IMR-90 (cell line): ENCODE measurements at regions not wholly inside any gene's neighbourhood (a gene's known extent, or its start where the extent isn't known, plus 50 kb on each side); places are given as distances from the start of the nearest gene placed in this dataset.

Experiments used
- ATAC-seq: fragments of 200-7000 bp; cut with Tn5 transposase; 2 replicates; pipeline ENCODE4 v1.9.1; 2020; ENCODE audit warnings: low read depth, mild to moderate bottlenecking, moderate library complexity
- BruUV-seq: library from RNA; stranded (reverse); fragments of 400-500 nt; replicated peaks from 2 replicates; lab custom pipeline; 2021; lab: Mats Ljungman, UMichigan
- CTCF ChIA-PET: fragments of 300-600 bp; formaldehyde crosslinking; extraction: SDS; loops from one replicate; lab custom pipeline; 2021; ENCODE audit warnings: antibody characterized with exemption; lab: Yijun Ruan, JAX
- POLR2A ChIA-PET: fragments of 300-600 bp; sonication (Branson Sonifier 250); formaldehyde crosslinking; loops from one replicate; lab custom pipeline; 2022; ENCODE audit warnings: antibody characterized with exemption; ENCODE audit not compliant: unreplicated experiment; lab: Charles Lee
- DNase-seq: peaks from one replicate; pipeline ENCODE4 v3.0.0; 2013
- H2AFZ ChIP-seq: replicated peaks from 2 replicates; pipeline ENCODE3; 2013; ENCODE audit warnings: low read length, mild to moderate bottlenecking; ENCODE audit not compliant: poor library complexity
- H2AK5ac ChIP-seq: 2 replicates; pipeline ENCODE4 v1.6.1; 2013; ENCODE audit warnings: low read depth, low read length, inconsistent platforms
- H2AK9ac ChIP-seq: replicated peaks from 2 replicates; pipeline ENCODE3; 2013; ENCODE audit warnings: mild to moderate bottlenecking, low read depth, low read length, moderate library complexity; ENCODE audit not compliant: poor library complexity
- H2BK120ac ChIP-seq: 2 replicates; pipeline ENCODE4 v1.6.1; 2013; ENCODE audit warnings: low read depth, low read length, inconsistent platforms
- H2BK15ac ChIP-seq: 3 replicates; pipeline ENCODE4 v1.6.1; 2013; ENCODE audit warnings: low read depth, low read length, inconsistent platforms
- H2BK20ac ChIP-seq: 2 replicates; pipeline ENCODE4 v1.6.1; 2013; ENCODE audit warnings: low read depth, mild to moderate bottlenecking, inconsistent platforms, low read length, moderate library complexity
- H2BK5ac ChIP-seq: 2 replicates; pipeline ENCODE4 v1.6.1; 2013; ENCODE audit warnings: mild to moderate bottlenecking, low read depth, low read length, inconsistent platforms; ENCODE audit not compliant: poor library complexity, severe bottlenecking
- H3K14ac ChIP-seq: replicated peaks from 2 replicates; pipeline ENCODE4 v1.6.1; 2013; ENCODE audit warnings: low read depth, low read length, inconsistent platforms
- H3K18ac ChIP-seq: 2 replicates; pipeline ENCODE4 v1.6.1; 2013; ENCODE audit warnings: low read depth, low read length, control low read depth
- H3K23ac ChIP-seq: 2 replicates; pipeline ENCODE4 v1.6.1; 2013; ENCODE audit warnings: low read depth, low read length, inconsistent platforms
- H3K27ac ChIP-seq: 2 replicates; pipeline ENCODE4 v1.5.1; 2013; ENCODE audit warnings: mild to moderate bottlenecking, control low read depth, low read length; ENCODE audit not compliant: insufficient read depth
- H3K27me3 ChIP-seq: 2 replicates; pipeline ENCODE4 v1.6.1; 2013; ENCODE audit warnings: low read length; ENCODE audit not compliant: control insufficient read depth, insufficient read depth
- H3K36me3 ChIP-seq: 2 replicates; pipeline ENCODE4 v1.6.1; 2013; ENCODE audit warnings: low read length, mixed read lengths; ENCODE audit not compliant: control insufficient read depth, insufficient read depth
- H3K4ac ChIP-seq: 2 replicates; pipeline ENCODE4 v1.6.1; 2013; ENCODE audit warnings: low read depth, low read length, inconsistent platforms
- H3K4me1 ChIP-seq: 2 replicates; pipeline ENCODE4 v1.6.1; 2013; ENCODE audit warnings: low read length, mixed read lengths; ENCODE audit not compliant: control insufficient read depth, insufficient read depth
- H3K4me2 ChIP-seq: 2 replicates; pipeline ENCODE4 v1.6.1; 2013; ENCODE audit warnings: low read depth, mild to moderate bottlenecking, control low read depth, low read length, moderate library complexity
- H3K4me3 ChIP-seq: 2 replicates; pipeline ENCODE4 v1.5.1; 2013; ENCODE audit warnings: low read depth, mild to moderate bottlenecking, control low read depth, low read length, moderate library complexity; ENCODE audit not compliant: insufficient read depth
- H3K56ac ChIP-seq: 2 replicates; pipeline ENCODE4 v1.6.1; 2013; ENCODE audit warnings: low read length, inconsistent platforms; ENCODE audit not compliant: insufficient read depth; ENCODE audit errors: extremely low read depth
- H3K79me1 ChIP-seq, 2 experiments: 2 replicates each; pipeline ENCODE4 v1.6.1; 2013; ENCODE audit warnings: low read length in 2 of 2, inconsistent platforms in 1 of 2, low read depth in 1 of 2
- H3K9ac ChIP-seq: 2 replicates; pipeline ENCODE4 v1.6.1; 2013; ENCODE audit warnings: low read depth, low read length, control low read depth
- H3K9me1 ChIP-seq: 2 replicates; pipeline ENCODE4 v1.6.1; 2013; ENCODE audit warnings: low read length, inconsistent platforms; ENCODE audit not compliant: insufficient read depth
- H3K9me3 ChIP-seq: 2 replicates; pipeline ENCODE4 v1.6.1; 2013; ENCODE audit warnings: low read length; ENCODE audit not compliant: control insufficient read depth, insufficient read depth
- H4K20me1 ChIP-seq: 2 replicates; pipeline ENCODE4 v1.6.1; 2013; ENCODE audit warnings: low read length, inconsistent platforms; ENCODE audit not compliant: insufficient read depth
- H4K5ac ChIP-seq: 2 replicates; pipeline ENCODE4 v1.6.1; 2013; ENCODE audit warnings: mild to moderate bottlenecking, low read depth, low read length, control low read depth
- H4K8ac ChIP-seq, 2 experiments: 2 replicates each; pipeline ENCODE4 v1.6.1; 2013; ENCODE audit warnings: low read depth in 2 of 2, low read length in 2 of 2, control low read depth in 1 of 2, inconsistent platforms in 1 of 2
- H4K91ac ChIP-seq: 2 replicates; pipeline ENCODE4 v1.6.1; 2013; ENCODE audit warnings: low read depth, low read length, inconsistent platforms; ENCODE audit not compliant: insufficient read depth
- BHLHE40 ChIP-seq: fragments of 150-350 bp; IDR thresholded peaks from 2 replicates; pipeline ENCODE4 v1.6.1; 2016; ENCODE audit warnings: mild to moderate bottlenecking, low read depth, low read length
- CHD1 ChIP-seq: IDR thresholded peaks from 2 replicates; pipeline ENCODE4 v1.6.1; 2012; ENCODE audit warnings: low read depth, low read length, improper control_type of control experiment
- FOS ChIP-seq: fragments of 150-350 bp; IDR thresholded peaks from 2 replicates; pipeline ENCODE4 v1.6.1; 2016; ENCODE audit warnings: low read depth, low read length
- MAFK ChIP-seq: IDR thresholded peaks from 2 replicates; pipeline ENCODE4 v1.6.1; 2012; ENCODE audit warnings: low read depth, low read length, improper control_type of control experiment
- NFE2L2 ChIP-seq: fragments of 150-350 bp; IDR thresholded peaks from 2 replicates; pipeline ENCODE4 v1.6.1; 2016; ENCODE audit warnings: low read depth, mild to moderate bottlenecking, low read length
- POLR2A ChIP-seq: IDR thresholded peaks from 2 replicates; pipeline ENCODE4 v1.6.1; 2012; ENCODE audit warnings: mild to moderate bottlenecking, low read depth, low read length
- RAD21 ChIP-seq: IDR thresholded peaks from 2 replicates; pipeline ENCODE4 v1.6.1; 2012; ENCODE audit warnings: low read length, improper control_type of control experiment
- RCOR1 ChIP-seq: IDR thresholded peaks from 2 replicates; pipeline ENCODE4 v1.6.1; 2012; ENCODE audit warnings: mild to moderate bottlenecking, low read length, improper control_type of control experiment; ENCODE audit not compliant: insufficient replicate concordance
- RFX5 ChIP-seq: IDR thresholded peaks from 2 replicates; pipeline ENCODE4 v1.8.0; 2012; ENCODE audit warnings: low read depth, mild to moderate bottlenecking, low read length, moderate library complexity
- dilution Hi-C: fragments of 300-500 bp; cut with HindIII; formaldehyde crosslinking; loops from one replicate; pipeline ENCODE4 v1.14.3; 2018; ENCODE audit warnings: low sequenced_read_pairs; ENCODE audit not compliant: unreplicated experiment
- in situ Hi-C: fragments of 300-500 bp; cut with MboI; formaldehyde crosslinking; loops from 3 replicates; pipeline ENCODE4 v1.14.3; 2019; ENCODE audit warnings: low sequenced_read_pairs, inconsistent platforms, mixed read lengths
- intact Hi-C: fragments of 100-400 bp; cut with micrococcal nuclease; formaldehyde crosslinking; loops from 2 replicates; pipeline ENCODE4 v1.10.0; 2022
- TF ChIP-seq, protein P1 (sequence below): fragments of 150-350 bp; IDR thresholded peaks from 2 replicates; pipeline ENCODE4 v1.6.1; 2016; ENCODE audit warnings: low read depth, mild to moderate bottlenecking, low read length, moderate library complexity, borderline replicate concordance
- TF ChIP-seq, protein P2 (sequence below): conservative IDR thresholded peaks from 2 replicates; pipeline ENCODE4 v1.5.1; 2012; ENCODE audit warnings: mild to moderate bottlenecking, low read depth, low read length, improper control_type of control experiment

DNA sequence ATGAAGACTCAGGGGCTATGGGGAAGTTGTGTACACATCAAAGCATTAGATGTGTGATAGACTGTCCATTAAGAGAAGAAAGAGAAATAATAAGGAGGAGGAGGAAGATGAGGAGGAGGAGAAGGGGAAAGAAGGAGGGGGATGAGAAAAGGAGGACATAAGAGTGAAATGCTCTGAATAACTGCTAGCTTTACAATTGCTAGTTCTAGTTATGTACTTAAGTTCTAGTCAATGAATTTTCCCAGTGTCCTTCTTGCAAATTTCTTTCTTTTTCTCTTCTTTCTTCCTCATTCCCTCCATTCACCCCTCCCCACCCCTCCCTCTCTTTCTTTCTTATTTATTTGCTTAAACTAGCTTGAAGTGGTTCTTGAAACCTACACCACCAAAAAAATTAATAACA is 534.9 kb upstream of the GRAMD2B start:
- no peak overlapping the region for H2BK5ac ChIP-seq
- H3K79me1 ChIP-seq, result no peaks in the 10 kb centered on the region
- no peak for DNase-seq
- intact Hi-C loops, result no loop called here
- H2BK15ac ChIP-seq, result no peak overlapping the region
- no peaks in the 10 kb centered on the region for H3K36me3 ChIP-seq
- H3K4me3 ChIP-seq, result no peak overlapping the region
- H2AK9ac ChIP-seq, result no peak overlapping the region
- no peaks in the 10 kb centered on the region for H4K20me1 ChIP-seq
- POLR2A ChIA-PET, result no interaction called here
- no peaks in the 10 kb centered on the region for H3K27me3 ChIP-seq
- H2BK120ac ChIP-seq, result no peak overlapping the region
- TF ChIP-seq NFE2L2, result no peak
- no peak for TF ChIP-seq FOS
- no peak for TF ChIP-seq MAFK
- TF ChIP-seq RFX5, result no peak
- no peak for TF ChIP-seq POLR2A
- TF ChIP-seq, protein P1, sequence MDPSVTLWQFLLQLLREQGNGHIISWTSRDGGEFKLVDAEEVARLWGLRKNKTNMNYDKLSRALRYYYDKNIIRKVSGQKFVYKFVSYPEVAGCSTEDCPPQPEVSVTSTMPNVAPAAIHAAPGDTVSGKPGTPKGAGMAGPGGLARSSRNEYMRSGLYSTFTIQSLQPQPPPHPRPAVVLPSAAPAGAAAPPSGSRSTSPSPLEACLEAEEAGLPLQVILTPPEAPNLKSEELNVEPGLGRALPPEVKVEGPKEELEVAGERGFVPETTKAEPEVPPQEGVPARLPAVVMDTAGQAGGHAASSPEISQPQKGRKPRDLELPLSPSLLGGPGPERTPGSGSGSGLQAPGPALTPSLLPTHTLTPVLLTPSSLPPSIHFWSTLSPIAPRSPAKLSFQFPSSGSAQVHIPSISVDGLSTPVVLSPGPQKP, result no peak
- TF ChIP-seq CHD1, result no peak
- TF ChIP-seq, protein P2, sequence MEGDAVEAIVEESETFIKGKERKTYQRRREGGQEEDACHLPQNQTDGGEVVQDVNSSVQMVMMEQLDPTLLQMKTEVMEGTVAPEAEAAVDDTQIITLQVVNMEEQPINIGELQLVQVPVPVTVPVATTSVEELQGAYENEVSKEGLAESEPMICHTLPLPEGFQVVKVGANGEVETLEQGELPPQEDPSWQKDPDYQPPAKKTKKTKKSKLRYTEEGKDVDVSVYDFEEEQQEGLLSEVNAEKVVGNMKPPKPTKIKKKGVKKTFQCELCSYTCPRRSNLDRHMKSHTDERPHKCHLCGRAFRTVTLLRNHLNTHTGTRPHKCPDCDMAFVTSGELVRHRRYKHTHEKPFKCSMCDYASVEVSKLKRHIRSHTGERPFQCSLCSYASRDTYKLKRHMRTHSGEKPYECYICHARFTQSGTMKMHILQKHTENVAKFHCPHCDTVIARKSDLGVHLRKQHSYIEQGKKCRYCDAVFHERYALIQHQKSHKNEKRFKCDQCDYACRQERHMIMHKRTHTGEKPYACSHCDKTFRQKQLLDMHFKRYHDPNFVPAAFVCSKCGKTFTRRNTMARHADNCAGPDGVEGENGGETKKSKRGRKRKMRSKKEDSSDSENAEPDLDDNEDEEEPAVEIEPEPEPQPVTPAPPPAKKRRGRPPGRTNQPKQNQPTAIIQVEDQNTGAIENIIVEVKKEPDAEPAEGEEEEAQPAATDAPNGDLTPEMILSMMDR, result no peak
- TF ChIP-seq RCOR1, result no peak
- no peak for TF ChIP-seq BHLHE40
- no peak for TF ChIP-seq RAD21
- no peaks in the 10 kb centered on the region for H3K4me1 ChIP-seq
- no peak overlapping the region for H3K4me2 ChIP-seq
- no peak overlapping the region for H4K91ac ChIP-seq
- in situ Hi-C loops, result no loop called here
- dilution Hi-C loops, result no loop called here
- no peak overlapping the region for H3K4ac ChIP-seq
- no peaks in the 10 kb centered on the region for H3K9me1 ChIP-seq
- H3K9ac ChIP-seq, result no peak overlapping the region
- H3K23ac ChIP-seq, result no peak overlapping the region
- CTCF ChIA-PET, result no interaction called here
- no peak for ATAC-seq
- no peak overlapping the region for H3K18ac ChIP-seq
- H2AK5ac ChIP-seq, result no peak overlapping the region
- no peak overlapping the region for H3K14ac ChIP-seq
- no peaks in the 10 kb centered on the region for H3K9me3 ChIP-seq
- H2BK20ac ChIP-seq, result no peak overlapping the region
- H4K5ac ChIP-seq, result no peak overlapping the region
- H2AFZ ChIP-seq, result no peak overlapping the region
- H3K56ac ChIP-seq, result no peak overlapping the region
- H3K27ac ChIP-seq, result no peak overlapping the region
- H4K8ac ChIP-seq, result no peak overlapping the region
- BruUV-seq, result no TSS peak
